PC-9 (cell line): ENCODE measurements at regions not wholly inside any gene's neighbourhood (a gene's known extent, or its start where the extent isn't known, plus 50 kb on each side); places are given as distances from the start of the nearest gene placed in this dataset.

ENCODE experiments used
- BruUV-seq: library from RNA; stranded (reverse); fragments of 400-500 nt; replicated peaks from 2 replicates; lab custom pipeline; 2021; lab: Mats Ljungman, UMichigan
- CTCF ChIA-PET: fragments of 300-600 bp; sonication (Branson Sonifier 250); formaldehyde crosslinking; loops from one replicate; lab custom pipeline; 2022; ENCODE audit warnings: antibody characterized with exemption; lab: Charles Lee
- POLR2A ChIA-PET: fragments of 300-600 bp; sonication (Branson Sonifier 250); formaldehyde crosslinking; loops from one replicate; lab custom pipeline; 2022; ENCODE audit warnings: antibody characterized with exemption; ENCODE audit not compliant: unreplicated experiment; lab: Charles Lee
- DNase-seq, 2 experiments: peaks; one replicate each; pipeline versions ENCODE4 v3.0.0 to v3.0.0-alpha.2; 2015 to 2022; ENCODE audit warnings: mixed read lengths in 1 of 2
- H2AFZ ChIP-seq: fragments of 200-600 bp; sonication (generic); 2 replicates; pipeline ENCODE4 v1.8.1; 2017; ENCODE audit warnings: antibody characterized with exemption
- H3F3A ChIP-seq: fragments of 200-600 bp; sonication (generic); 2 replicates; pipeline ENCODE4 v1.8.1; 2017; ENCODE audit warnings: antibody characterized with exemption, mild to moderate bottlenecking, low read depth; ENCODE audit not compliant: insufficient read depth
- H3K27ac ChIP-seq: fragments of 200-600 bp; sonication (generic); 2 replicates; pipeline ENCODE4 v1.6.1; 2016; ENCODE audit warnings: mixed run types
- H3K27me3 ChIP-seq: fragments of 200-600 bp; sonication (generic); 2 replicates; pipeline ENCODE4 v1.6.1; 2016; ENCODE audit warnings: low read depth, mixed run types; ENCODE audit not compliant: insufficient read depth
- H3K36me3 ChIP-seq: fragments of 200-600 bp; sonication (generic); 2 replicates; pipeline ENCODE4 v1.6.1; 2016; ENCODE audit warnings: low read depth, mixed run types
- H3K4me1 ChIP-seq: fragments of 200-600 bp; sonication (generic); replicated peaks from 2 replicates; pipeline ENCODE4 v1.6.1; 2016; ENCODE audit warnings: mixed run types; ENCODE audit not compliant: insufficient read depth
- H3K4me2 ChIP-seq: fragments of 200-600 bp; sonication (generic); 2 replicates; pipeline ENCODE4 v1.6.1; 2017; ENCODE audit warnings: mixed run types
- H3K4me3 ChIP-seq: fragments of 200-600 bp; sonication (generic); 2 replicates; pipeline ENCODE4 v1.6.1; 2016; ENCODE audit warnings: mixed run types
- H3K79me2 ChIP-seq: fragments of 200-600 bp; sonication (generic); 2 replicates; pipeline ENCODE4 v1.6.1; 2017; ENCODE audit warnings: low read depth, mixed run types
- H3K9me2 ChIP-seq: fragments of 200-600 bp; sonication (generic); 2 replicates; pipeline ENCODE4 v1.8.1; 2017; ENCODE audit warnings: mild to moderate bottlenecking; ENCODE audit not compliant: insufficient read depth
- H3K9me3 ChIP-seq: fragments of 200-600 bp; sonication (generic); 2 replicates; pipeline ENCODE4 v1.8.1; 2016; ENCODE audit warnings: low read depth; ENCODE audit not compliant: insufficient read depth
- H4K20me1 ChIP-seq: fragments of 200-600 bp; sonication (generic); 2 replicates; pipeline ENCODE4 v1.8.1; 2017; ENCODE audit not compliant: insufficient read depth
- CTCF ChIP-seq: fragments of 200-600 bp; sonication (generic); conservative IDR thresholded peaks from 2 replicates; pipeline ENCODE4 v1.6.1; 2017; ENCODE audit warnings: mixed run types, antibody characterized with exemption, mild to moderate bottlenecking, moderate library complexity
- EZH2 ChIP-seq: fragments of 200-600 bp; sonication (generic); IDR thresholded peaks from 2 replicates; pipeline ENCODE4 v1.8.0; 2017; ENCODE audit warnings: antibody characterized with exemption, low read depth
- intact Hi-C: fragments of 100-400 bp; cut with micrococcal nuclease; formaldehyde crosslinking; loops from one replicate; pipeline ENCODE4 v1.10.0; 2022; ENCODE audit not compliant: unreplicated experiment

GRCh38 chr5:125528881-125529280 is 782.4 kb upstream of the ZNF608 start:
- no peak for DNase-seq
- TF ChIP-seq EZH2, result no peak
- TF ChIP-seq CTCF, result no peak
- no peaks in the 10 kb centered on the region for H3F3A ChIP-seq
- ChIA-PET POLR2A (no interaction called here), CTCF (no interaction called here)
- no peaks in the 10 kb centered on the region for H3K4me1 ChIP-seq
- H3K36me3 ChIP-seq, result no peaks in the 10 kb centered on the region
- intact Hi-C loops, result no loop called here
- no peaks in the 10 kb centered on the region for H4K20me1 ChIP-seq
- no peaks in the 10 kb centered on the region for H3K9me2 ChIP-seq
- no peaks in the 10 kb centered on the region for H3K79me2 ChIP-seq
- H3K27ac ChIP-seq, result no peak overlapping the region
- no peak overlapping the region for H2AFZ ChIP-seq
- no peaks in the 10 kb centered on the region for H3K9me3 ChIP-seq
- no peak overlapping the region for H3K4me3 ChIP-seq
- H3K4me2 ChIP-seq, result no peak overlapping the region
- H3K27me3 ChIP-seq, result no peaks in the 10 kb centered on the region
- no TSS peak for BruUV-seq

DNA sequence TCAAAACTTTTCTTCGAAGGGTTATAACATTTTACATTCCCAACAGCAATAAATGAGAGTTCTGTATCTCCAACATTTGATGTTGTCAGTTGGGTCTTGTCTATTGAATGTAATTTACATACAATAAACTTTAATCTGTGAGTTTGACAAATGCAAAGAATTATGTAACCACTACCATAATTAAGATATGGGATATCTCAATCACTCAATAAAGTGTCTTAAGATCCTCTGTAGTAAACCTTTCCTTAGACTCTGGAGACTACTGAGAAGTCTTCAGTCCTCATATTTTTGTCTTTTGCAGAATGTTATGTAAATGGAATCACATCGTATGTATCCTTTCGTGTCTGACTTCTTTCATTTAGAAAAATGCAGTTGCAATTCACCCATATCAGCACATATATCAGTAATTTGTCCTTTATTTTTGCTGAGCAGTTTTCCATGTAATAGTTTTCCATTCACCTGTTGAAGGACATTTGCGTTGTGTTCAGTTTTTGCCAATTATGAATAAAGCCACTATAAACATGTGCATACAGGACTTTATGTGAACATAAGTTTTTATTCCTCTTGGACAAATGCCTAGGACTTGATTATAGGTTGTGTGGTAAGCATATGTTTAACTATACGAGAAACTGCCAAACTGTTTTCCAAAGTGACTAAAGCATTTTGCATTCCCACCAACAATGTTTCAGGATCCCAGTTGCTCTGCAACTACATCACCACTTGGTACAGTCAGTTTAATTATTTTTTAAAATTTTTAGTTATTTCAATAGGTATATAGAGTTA is 784.6 kb upstream of the ZNF608 start:
- Histone ChIP-seq H3K4me2 (no peak overlapping the region), H3K9me3 (no peaks in the 10 kb centered on the region), H3K9me2 (no peaks in the 10 kb centered on the region), H4K20me1 (no peaks in the 10 kb centered on the region), H3K27me3 (no peaks in the 10 kb centered on the region), H3K36me3 (no peaks in the 10 kb centered on the region), H3K27ac (no peak overlapping the region), H2AFZ (no peak overlapping the region), H3K4me1 (no peaks in the 10 kb centered on the region), H3F3A (no peaks in the 10 kb centered on the region), H3K79me2 (no peaks in the 10 kb centered on the region), H3K4me3 (no peak overlapping the region)
- TF ChIP-seq CTCF (no peak), EZH2 (no peak)
- BruUV-seq, result no TSS peak
- POLR2A ChIA-PET, result no interaction called here
- DNase-seq, result no peak
- intact Hi-C loops, result no loop called here
- CTCF ChIA-PET, result no interaction called here

DNA sequence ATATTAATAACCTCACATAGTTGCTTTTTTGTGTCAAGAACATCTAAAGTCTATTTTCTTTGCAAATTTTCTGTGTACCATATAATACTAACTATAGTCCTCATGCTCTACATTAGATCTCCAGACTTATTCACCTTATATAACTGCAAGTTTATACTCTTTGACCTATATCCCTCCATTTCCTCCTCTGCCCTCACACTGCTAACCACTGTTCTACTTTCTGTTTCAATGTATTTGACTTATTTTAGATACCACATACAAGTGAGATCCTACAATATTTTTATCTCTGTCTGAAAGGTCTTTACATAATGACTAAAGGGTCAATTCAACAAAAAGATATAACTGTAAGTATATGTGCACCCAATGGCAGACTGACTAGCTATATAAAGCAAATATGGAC is 789.7 kb upstream of the ZNF608 start:
- no peaks in the 10 kb centered on the region for H3K9me2 ChIP-seq
- no peak overlapping the region for H3K27ac ChIP-seq
- no peaks in the 10 kb centered on the region for H3K36me3 ChIP-seq
- intact Hi-C loops, result no loop called here
- no peaks in the 10 kb centered on the region for H3K27me3 ChIP-seq
- CTCF ChIA-PET, result no interaction called here
- no peak overlapping the region for H2AFZ ChIP-seq
- no peaks in the 10 kb centered on the region for H3K79me2 ChIP-seq
- no TSS peak for BruUV-seq
- no peak overlapping the region for H3K4me2 ChIP-seq
- no peaks in the 10 kb centered on the region for H4K20me1 ChIP-seq
- DNase-seq, result no peak
- H3K4me1 ChIP-seq, result no peaks in the 10 kb centered on the region
- peaks cover 7% of the 10 kb centered on the region; the same call in 1 of the 2 replicates for H3K9me3 ChIP-seq
- no peaks in the 10 kb centered on the region for H3F3A ChIP-seq
- H3K4me3 ChIP-seq, result no peak overlapping the region
- no peak for TF ChIP-seq CTCF
- TF ChIP-seq EZH2, result no peak
- POLR2A ChIA-PET, result no interaction called here
